OCI-M1 (cell line): ENCODE measurements at regions not wholly inside any gene's neighbourhood (a gene's known extent, or its start where the extent isn't known, plus 50 kb on each side); places are given as distances from the start of the nearest gene placed in this dataset.
A peak's percentile ranks its signal among the peaks of the same experiment; 100 is the strongest.

ENCODE experiments used
- DNase-seq: peaks from one replicate; lab custom pipeline; 2025; lab: John Stamatoyannopoulos, UW

- DNase-seq, result peak; percentile 16
Observed at GRCh38 chr5:77569409-77569808, 69.1 kb downstream of the OTP start.

GRCh38 chr5:77568555-77568954 lies 70.0 kb downstream of the OTP start:
- no peak for DNase-seq

DNA sequence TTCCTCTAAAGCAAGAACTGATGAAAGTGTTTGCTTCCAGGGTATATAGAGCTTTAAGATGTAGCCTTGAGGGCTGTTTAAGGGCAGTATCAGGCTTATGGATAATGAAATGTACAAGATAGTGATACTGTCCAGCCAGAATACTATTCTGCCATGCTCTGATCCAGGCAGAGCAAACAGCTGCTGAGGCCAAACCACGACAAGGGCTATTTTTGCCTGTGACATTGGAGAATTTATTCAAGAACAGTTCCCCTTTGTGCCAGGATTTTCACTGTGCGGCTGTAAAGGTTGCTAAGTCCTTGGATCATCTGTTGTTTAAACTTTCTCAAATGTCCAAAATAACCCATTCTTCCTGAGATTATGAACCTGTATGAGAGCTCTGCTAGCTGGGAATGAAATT lies 70.4 kb downstream of the OTP start:
- DNase-seq, result peak; percentile 11

GRCh38 chr5:77563475-77563874 lies 71.4 kb upstream of the WDR41 start:
- DNase-seq, result no peak

DNA sequence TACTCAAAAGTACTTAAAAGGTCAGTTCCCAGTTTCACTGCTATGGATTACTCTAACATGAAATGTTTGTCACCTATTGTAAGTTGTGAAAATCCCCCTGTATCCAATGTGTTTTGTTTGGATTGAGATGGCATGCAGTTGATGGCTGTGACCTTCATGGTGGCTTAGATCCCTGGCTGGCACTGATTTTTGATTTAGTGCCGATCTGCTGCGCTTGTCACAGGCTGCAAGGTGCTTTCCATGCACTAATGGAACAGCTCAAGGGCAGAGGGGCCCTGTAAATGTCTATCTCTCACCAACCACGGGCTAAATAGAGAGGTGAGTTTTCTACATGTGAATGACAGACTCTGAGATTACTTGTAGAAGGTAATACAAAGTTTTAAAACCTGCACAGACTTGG lies 69.8 kb upstream of the WDR41 start:
- no peak for DNase-seq

- DNase-seq, result peak; percentile 86
Observed at GRCh38 chr5:77560677-77561263, 68.7 kb upstream of the WDR41 start.

- DNase-seq, result no peak
Observed at GRCh38 chr5:77558266-77558665, 66.2 kb upstream of the WDR41 start.

DNA sequence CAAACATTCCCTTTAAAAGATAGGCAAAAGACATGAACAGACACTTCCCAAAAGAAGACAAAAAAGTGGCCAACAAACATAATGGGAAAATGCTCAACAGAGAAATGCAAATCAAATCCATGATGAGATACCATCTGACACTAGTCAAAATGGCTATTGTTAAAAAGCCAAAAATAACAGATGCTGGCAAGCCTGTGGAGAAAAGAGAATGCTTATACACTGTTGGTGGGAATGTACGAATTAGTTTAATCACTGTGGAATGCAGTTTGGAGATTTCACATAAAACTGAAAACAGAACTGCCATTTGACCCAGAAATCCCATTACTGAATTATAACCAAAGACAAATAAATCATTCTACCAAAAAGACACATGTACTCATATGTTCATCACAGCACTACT lies 58.3 kb upstream of the WDR41 start:
- DNase-seq, result no peak

- DNase-seq, result no peak
Observed at GRCh38 chr5:77545285-77545684, 53.2 kb upstream of the WDR41 start.
